GM19023 (cell line): ENCODE measurements at regions not wholly inside any gene's neighbourhood (a gene's known extent, or its start where the extent isn't known, plus 50 kb on each side); places are given as distances from the start of the nearest gene placed in this dataset.

Experiments
- ATAC-seq: cut with Tn5 transposase; IDR thresholded peaks from one replicate; pipeline ENCODE4 v1.9.1; 2021; ENCODE audit warnings: mild to moderate bottlenecking, moderate library complexity; ENCODE audit not compliant: unreplicated experiment

GRCh38 chr2:145314119-145314633 is 794.3 kb upstream of the ZEB2 start:
- no peak for ATAC-seq

DNA sequence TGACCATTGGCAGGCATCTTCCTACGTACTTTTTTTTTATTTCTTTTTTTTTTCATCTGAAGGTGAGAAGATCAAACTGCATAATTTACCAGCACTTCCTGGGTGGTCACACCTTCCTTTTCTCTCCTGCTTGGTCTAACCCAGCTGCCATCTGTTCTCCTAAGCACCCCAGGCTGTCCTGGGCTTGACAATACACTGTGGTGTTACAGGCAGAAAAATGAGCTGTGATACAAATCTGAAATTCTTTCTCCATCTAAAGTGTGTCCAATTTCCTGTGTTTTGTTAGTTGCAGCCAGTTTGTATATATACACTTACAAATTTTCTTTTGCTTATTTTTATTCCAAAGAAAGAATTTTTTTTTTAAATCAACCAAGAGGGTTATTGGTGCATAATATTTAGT is 786.0 kb upstream of the ZEB2 start:
- ATAC-seq: no peak

DNA sequence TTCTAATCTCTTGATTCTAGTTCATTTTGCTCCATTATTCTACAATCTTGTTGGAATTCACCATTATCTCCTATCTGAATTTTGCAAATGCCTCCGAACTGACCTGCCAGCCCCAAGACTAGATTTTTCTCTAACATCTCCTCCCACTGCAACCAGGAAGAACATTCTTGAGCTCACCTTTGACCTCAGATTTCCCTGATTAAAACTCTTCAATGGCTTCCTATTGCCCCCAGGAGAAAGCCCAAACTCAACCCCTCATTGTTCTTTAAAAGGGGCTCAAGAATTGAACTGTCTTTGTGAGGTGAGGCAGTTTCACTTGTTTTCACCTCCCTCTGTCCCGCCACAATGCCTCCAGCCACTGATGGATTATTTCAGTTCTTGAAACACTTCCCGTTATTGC is 784.6 kb upstream of the ZEB2 start:
- no peak for ATAC-seq

GRCh38 chr2:145303536-145303935 is 783.6 kb upstream of the ZEB2 start:
- ATAC-seq: no peak

DNA sequence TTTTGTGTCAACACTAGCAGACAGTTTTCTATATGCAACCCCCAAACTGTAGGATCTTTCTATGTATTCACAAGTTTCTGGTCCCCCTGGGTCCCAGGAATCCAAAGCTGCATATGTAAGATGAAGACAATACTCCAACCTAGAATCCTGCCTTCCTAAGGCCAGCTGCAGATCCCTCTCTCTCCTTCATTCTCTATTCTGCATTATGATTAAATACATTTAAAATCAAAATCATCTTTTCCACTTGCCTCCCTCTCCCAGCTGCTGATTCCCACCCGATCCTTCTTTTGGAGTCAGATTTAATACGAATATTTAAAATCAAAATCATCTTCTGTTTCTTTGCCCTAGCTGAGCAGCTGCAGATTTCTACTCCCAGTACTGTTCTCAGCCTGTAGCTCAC is 783.0 kb upstream of the ZEB2 start:
- ATAC-seq: no peak

DNA sequence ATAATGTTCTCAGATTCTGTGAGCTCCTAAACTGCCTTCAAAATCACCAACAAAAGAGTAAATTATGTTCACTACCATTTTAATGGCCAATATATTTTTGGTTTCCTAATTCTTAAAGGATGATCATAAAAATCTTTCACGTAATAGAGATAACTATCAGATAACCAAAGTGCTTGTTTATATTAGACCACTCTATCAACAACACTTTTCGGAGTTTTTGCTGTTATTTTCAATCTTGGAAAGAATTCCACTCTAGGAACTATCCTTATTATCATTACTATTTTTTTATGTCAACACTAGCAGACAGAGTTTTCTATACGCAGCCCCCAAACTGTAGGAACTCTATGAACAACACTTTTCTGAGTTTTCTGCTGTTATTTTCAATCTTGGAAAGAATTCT is 782.5 kb upstream of the ZEB2 start:
- no peak for ATAC-seq

DNA sequence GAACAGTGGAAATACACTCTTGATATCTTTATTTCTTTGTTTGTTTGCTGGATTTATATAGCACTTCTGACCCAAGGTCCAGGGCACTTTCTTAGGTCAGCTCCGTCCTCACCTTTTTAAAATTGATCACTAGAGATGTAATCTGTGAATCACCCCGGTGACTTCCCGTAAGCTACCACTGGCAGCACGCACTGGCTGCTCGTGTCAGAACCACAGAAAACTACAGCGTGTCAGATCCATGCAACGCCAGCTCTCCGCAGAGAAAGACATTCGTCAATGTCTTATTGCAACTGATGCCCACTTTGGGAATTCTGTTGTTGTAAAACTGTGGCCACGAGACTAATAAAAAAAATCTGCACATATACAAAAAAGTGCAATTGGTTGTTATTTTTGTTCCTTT is 779.4 kb upstream of the ZEB2 start:
- no peak for ATAC-seq

DNA sequence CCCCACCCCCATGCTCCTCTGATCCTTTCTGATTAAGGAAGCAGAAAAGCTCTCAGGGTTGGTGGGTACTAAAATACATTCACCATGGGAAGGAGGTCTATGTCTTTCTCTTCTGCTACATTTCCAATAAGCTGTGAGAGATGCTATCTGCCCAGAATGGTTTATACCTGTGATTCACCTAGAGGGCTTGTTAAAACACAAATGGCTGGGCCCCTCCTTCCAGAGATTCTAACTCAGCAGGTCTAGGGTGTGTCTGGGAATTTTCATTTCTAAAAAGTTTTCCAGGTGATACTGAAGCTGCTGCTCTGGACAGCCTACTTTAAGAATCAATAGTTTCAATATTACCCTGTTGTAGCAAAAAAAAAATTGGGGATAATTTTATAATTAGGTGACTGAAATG is 772.2 kb upstream of the ZEB2 start:
- ATAC-seq: no peak

DNA sequence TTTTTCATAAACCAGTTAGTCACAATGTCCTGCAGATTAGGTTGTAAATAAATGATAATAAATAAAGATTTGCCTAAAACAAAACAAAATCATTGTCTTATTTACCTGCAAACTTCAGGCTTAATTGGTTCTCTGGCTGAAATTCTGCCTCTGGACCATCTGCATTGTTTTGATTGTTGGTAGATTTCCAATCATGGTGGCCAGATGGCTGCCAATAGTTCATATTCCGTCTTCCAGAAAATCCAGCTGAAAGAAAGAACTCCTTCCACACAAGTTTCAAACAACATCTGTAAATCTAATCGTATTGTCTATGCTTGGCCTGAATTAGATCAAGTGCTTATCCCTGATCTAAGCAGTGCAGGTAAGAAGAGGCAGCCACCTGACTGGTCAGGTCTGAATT is 771.1 kb upstream of the ZEB2 start:
- ATAC-seq: no peak

- ATAC-seq: no peak
These were observed 770.0 kb upstream of the ZEB2 start for GRCh38 chr2:145289946-145290345.

GRCh38 chr2:145288650-145289496 is 769.0 kb upstream of the ZEB2 start:
- no peak for ATAC-seq

DNA sequence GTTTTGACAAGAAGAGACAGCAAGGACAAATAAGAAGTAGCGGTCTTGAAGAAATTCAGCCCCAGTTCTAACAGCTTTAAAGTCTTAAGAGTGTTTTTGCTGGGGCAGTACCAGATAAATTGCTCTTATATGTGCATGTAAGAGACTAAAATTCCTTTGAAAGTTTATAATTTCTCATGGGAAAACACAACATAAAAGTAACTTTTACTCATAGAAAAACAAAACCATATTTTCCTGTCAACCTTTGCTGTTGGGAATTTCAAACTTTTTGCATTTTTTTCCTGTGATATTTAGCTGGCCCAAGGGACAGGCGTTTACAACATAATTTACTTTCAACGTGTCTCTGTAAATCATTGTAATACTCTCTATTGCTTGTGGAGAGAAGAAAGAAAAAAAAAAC is 767.8 kb upstream of the ZEB2 start:
- ATAC-seq: no peak

GRCh38 chr2:145286716-145287275 is 766.9 kb upstream of the ZEB2 start:
- no peak for ATAC-seq

GRCh38 chr2:145284551-145284950 is 764.6 kb upstream of the ZEB2 start:
- no peak for ATAC-seq

DNA sequence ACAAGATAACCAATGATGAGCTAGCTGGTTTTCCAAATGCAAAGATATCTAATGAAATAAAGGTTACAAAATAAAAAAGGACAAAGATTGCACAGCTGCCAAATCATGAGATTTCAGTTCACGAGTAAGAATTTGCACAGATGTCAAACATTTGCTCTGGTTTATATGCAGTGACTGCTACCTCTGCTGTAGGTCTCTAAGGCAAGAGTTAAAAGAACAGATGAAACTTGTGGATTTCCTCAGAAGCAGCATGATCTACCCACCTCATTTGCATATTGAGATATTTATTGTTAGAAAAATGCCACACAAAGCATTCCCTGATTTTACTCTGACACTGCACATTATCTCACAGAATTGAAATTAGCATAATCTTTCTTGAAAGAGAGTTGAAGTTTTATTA is 763.2 kb upstream of the ZEB2 start:
- no peak for ATAC-seq

GRCh38 chr2:145277922-145278321 is 758.0 kb upstream of the ZEB2 start:
- ATAC-seq: no peak

GRCh38 chr2:145273840-145274239 is 753.9 kb upstream of the ZEB2 start:
- no peak for ATAC-seq

DNA sequence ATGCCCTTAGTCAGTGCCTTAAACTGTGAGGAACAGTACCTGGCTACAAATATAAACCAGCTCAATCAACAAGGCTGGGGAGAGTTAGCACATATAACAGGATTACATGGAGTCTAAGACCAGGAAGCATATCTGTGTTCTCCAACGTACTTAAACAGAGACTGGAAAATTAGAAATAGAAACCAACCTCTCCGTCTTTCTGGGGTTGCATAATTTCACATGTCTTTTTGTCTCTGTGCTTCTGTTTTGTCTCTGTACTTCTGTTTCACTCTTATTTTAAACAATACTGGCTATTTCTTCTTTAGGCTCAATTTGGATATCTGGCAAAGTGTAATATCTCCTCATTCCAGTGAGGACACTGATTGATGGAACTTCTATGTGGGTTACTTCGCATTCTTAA is 749.0 kb upstream of the ZEB2 start:
- no peak for ATAC-seq

GRCh38 chr2:145267451-145267850 is 747.5 kb upstream of the ZEB2 start:
- ATAC-seq: no peak

DNA sequence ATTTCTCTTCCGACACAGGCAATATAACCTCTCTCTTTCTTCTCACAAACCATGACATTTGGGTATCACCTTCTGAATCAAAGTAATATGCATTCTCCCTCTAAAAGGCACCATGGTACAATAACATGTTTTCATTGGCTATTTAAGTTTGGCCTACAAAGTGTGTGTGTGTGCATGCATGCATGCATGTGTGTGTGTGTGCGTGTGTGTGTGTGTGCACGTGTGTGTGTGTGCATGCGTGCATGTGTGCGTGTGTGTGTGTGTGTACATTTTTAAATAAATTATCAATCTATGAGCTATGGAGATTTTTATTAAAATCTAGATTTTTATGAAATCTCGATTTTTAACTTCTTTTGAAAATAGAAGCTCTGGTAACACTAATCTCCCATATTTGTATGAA is 745.3 kb upstream of the ZEB2 start:
- no peak for ATAC-seq

DNA sequence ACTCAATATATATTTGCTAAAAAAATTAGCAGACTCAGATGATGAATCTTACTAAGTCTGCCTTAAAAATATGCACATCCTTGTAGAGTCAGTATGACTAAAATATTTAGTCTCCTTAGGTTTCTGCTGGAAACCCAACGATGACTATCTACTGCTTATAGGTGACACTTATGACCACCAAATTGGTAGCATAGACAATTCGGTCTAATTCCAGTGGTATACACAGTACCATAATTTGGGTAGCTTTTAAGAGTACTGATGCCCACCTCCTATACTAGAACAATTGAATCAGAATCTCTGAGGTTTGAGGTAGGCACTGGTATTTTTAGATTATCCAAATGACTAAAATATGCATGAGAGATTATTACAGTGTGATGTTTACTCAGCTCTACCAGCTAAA is 740.8 kb upstream of the ZEB2 start:
- no peak for ATAC-seq

- no peak for ATAC-seq
These were observed 740.2 kb upstream of the ZEB2 start for GRCh38 chr2:145260081-145260480.
